HEK293 (cell line): ENCODE measurements at regions not wholly inside any gene's neighbourhood (a gene's known extent, or its start where the extent isn't known, plus 50 kb on each side); places are given as distances from the start of the nearest gene placed in this dataset.

Source experiments
- CTCF ChIA-PET: fragments of 350-600 bp; formaldehyde crosslinking; extraction: SDS; loops from one replicate; lab custom pipeline; 2021; ENCODE audit warnings: antibody characterized with exemption; lab: Yijun Ruan, JAX
- POLR2A ChIA-PET: fragments of 300-600 bp; formaldehyde crosslinking; extraction: SDS; loops from one replicate; lab custom pipeline; 2020; ENCODE audit warnings: antibody characterized with exemption, inconsistent platforms; lab: Yijun Ruan, JAX
- H3K27ac ChIP-seq: fragments of 200-500 bp; sonication (Bioruptor generic); 2 replicates; pipeline ENCODE4 v1.5.1; 2014; ENCODE audit warnings: low read depth, low read length, control low read depth, inconsistent platforms; ENCODE audit errors: extremely low read depth
- H3K36me3 ChIP-seq, 2 experiments: fragments of 200-500 bp in 1 of 2; sonication (Bioruptor generic) in 1 of 2; 1 replicate in 1 of 2; 2 replicates in 1 of 2; pipeline ENCODE4 v1.5.1; 2014 to 2017; ENCODE audit warnings: inconsistent platforms in 2 of 2, low read length in 2 of 2; ENCODE audit not compliant: control insufficient read depth in 2 of 2, insufficient read depth in 1 of 2
- H3K4me1 ChIP-seq: fragments of 200-500 bp; sonication (Bioruptor generic); 2 replicates; pipeline ENCODE4 v1.5.1; 2014; ENCODE audit warnings: mild to moderate bottlenecking, low read length, inconsistent platforms; ENCODE audit not compliant: control insufficient read depth, insufficient read depth
- H3K4me3 ChIP-seq: 2 replicates; pipeline ENCODE4 v1.5.1; 2011; ENCODE audit warnings: low read depth, mild to moderate bottlenecking, control low read depth, low read length, moderate library complexity
- H3K9me3 ChIP-seq: fragments of 200-500 bp; sonication (Bioruptor generic); 2 replicates; pipeline ENCODE4 v1.5.1; 2014; ENCODE audit warnings: low read depth, low read length, inconsistent platforms; ENCODE audit not compliant: control insufficient read depth, insufficient read depth
- BCL6B ChIP-seq: fragments of 450-650 bp; formaldehyde crosslinking; IDR thresholded peaks from 2 replicates; pipeline ENCODE4 v1.5.1; 2017; ENCODE audit warnings: missing biosample characterization, missing genetic modification characterization
- EGR2 ChIP-seq: fragments of 450-650 bp; formaldehyde crosslinking; IDR thresholded peaks from 2 replicates; pipeline ENCODE4 v1.5.1; 2016; ENCODE audit warnings: low read depth, missing biosample characterization, missing genetic modification characterization
- HOXA7 ChIP-seq: sonication (generic); formaldehyde crosslinking; IDR thresholded peaks from 2 replicates; pipeline ENCODE4 v1.8.1; 2022; ENCODE audit warnings: missing genetic modification reagents, borderline replicate concordance
- INSM2 ChIP-seq: fragments of 450-650 bp; formaldehyde crosslinking; IDR thresholded peaks from 2 replicates; pipeline ENCODE4 v1.5.1; 2016; ENCODE audit warnings: missing biosample characterization, missing genetic modification characterization
- REPIN1 ChIP-seq: fragments of 450-650 bp; formaldehyde crosslinking; IDR thresholded peaks from 2 replicates; pipeline ENCODE4 v1.5.1; 2017; ENCODE audit warnings: missing biosample characterization, missing genetic modification characterization, low read depth
- SALL2 ChIP-seq: fragments of 450-650 bp; formaldehyde crosslinking; IDR thresholded peaks from 2 replicates; pipeline ENCODE4 v1.5.0; 2017; ENCODE audit warnings: missing biosample characterization, mild to moderate bottlenecking, missing genetic modification characterization, borderline replicate concordance
- SETDB1 ChIP-seq: IDR thresholded peaks from one replicate; pipeline ENCODE4 v1.6.1; 2017; ENCODE audit warnings: mild to moderate bottlenecking, low read length, moderate library complexity, mixed read lengths; ENCODE audit not compliant: insufficient read length
- ZBTB10 ChIP-seq: fragments of 450-650 bp; formaldehyde crosslinking; IDR thresholded peaks from 2 replicates; pipeline ENCODE4 v1.5.1; 2016; ENCODE audit warnings: missing biosample characterization, missing genetic modification characterization
- ZBTB44 ChIP-seq: fragments of 450-650 bp; IDR thresholded peaks from 2 replicates; pipeline ENCODE4 v1.5.1; 2018; ENCODE audit warnings: missing biosample characterization, mild to moderate bottlenecking, missing genetic modification characterization
- ZFHX2 ChIP-seq: fragments of 450-650 bp; formaldehyde crosslinking; conservative IDR thresholded peaks from 2 replicates; pipeline ENCODE4 v1.5.1; 2016; ENCODE audit warnings: missing biosample characterization, missing genetic modification characterization
- ZFP3 ChIP-seq: fragments of 450-650 bp; formaldehyde crosslinking; IDR thresholded peaks from 2 replicates; pipeline ENCODE4 v1.5.1; 2016; ENCODE audit warnings: low read depth, missing biosample characterization, missing genetic modification characterization
- ZNF175 ChIP-seq: fragments of 450-650 bp; formaldehyde crosslinking; IDR thresholded peaks from 2 replicates; pipeline ENCODE4 v1.5.1; 2016; ENCODE audit warnings: missing biosample characterization, missing genetic modification characterization
- ZNF214 ChIP-seq: fragments of 450-650 bp; formaldehyde crosslinking; IDR thresholded peaks from 2 replicates; pipeline ENCODE4 v1.5.1; 2017; ENCODE audit warnings: missing biosample characterization, mild to moderate bottlenecking, missing genetic modification characterization, borderline replicate concordance
- ZNF248 ChIP-seq: fragments of 450-650 bp; formaldehyde crosslinking; IDR thresholded peaks from 2 replicates; pipeline ENCODE4 v1.5.1; 2017; ENCODE audit warnings: missing biosample characterization, missing genetic modification characterization
- ZNF302 ChIP-seq: fragments of 450-650 bp; formaldehyde crosslinking; IDR thresholded peaks from 2 replicates; pipeline ENCODE4 v1.5.1; 2016; ENCODE audit warnings: missing biosample characterization, missing genetic modification characterization, low read depth
- ZNF350 ChIP-seq: fragments of 450-650 bp; formaldehyde crosslinking; IDR thresholded peaks from 2 replicates; pipeline ENCODE4 v1.5.0; 2017; ENCODE audit warnings: missing biosample characterization, mild to moderate bottlenecking, missing genetic modification characterization
- ZNF416 ChIP-seq: fragments of 450-650 bp; formaldehyde crosslinking; IDR thresholded peaks from 2 replicates; pipeline ENCODE4 v1.5.1; 2016; ENCODE audit warnings: missing biosample characterization, missing genetic modification characterization
- ZNF639 ChIP-seq: fragments of 450-650 bp; formaldehyde crosslinking; IDR thresholded peaks from 2 replicates; pipeline ENCODE4 v1.5.1; 2016; ENCODE audit warnings: missing biosample characterization, missing genetic modification characterization
- ZNF707 ChIP-seq: fragments of 450-650 bp; formaldehyde crosslinking; IDR thresholded peaks from 2 replicates; pipeline ENCODE4 v1.5.1; 2016; ENCODE audit warnings: missing biosample characterization, missing genetic modification characterization
- ZSCAN4 ChIP-seq: fragments of 450-650 bp; formaldehyde crosslinking; IDR thresholded peaks from 2 replicates; pipeline ENCODE4 v1.5.1; 2017; ENCODE audit warnings: missing biosample characterization, missing genetic modification characterization

- no peak for TF ChIP-seq ZNF214 (tag by site-specific recombination)
- TF ChIP-seq HOXA7 (CRISPR knock-in tag): no peak
Observed at GRCh38 chr17:65287040-65287439, 149.9 kb downstream of the RGS9 start (continued).

GRCh38 chr17:65283704-65284103 lies 146.5 kb downstream of the RGS9 start:
- no peak overlapping the region for H3K4me3 ChIP-seq
- no peak overlapping the region for H3K27ac ChIP-seq
- H3K36me3 ChIP-seq: no peaks in the 10 kb centered on the region
- ChIA-PET CTCF (interaction anchor here (3.1 kb wide), 1 partner anchor 11 kb away, joined by 16 read pairs; no protein-coding TSS in a partner anchor), POLR2A (no interaction called here)
- H3K9me3 ChIP-seq: no peaks in the 10 kb centered on the region
- H3K4me1 ChIP-seq: no peaks in the 10 kb centered on the region
- TF ChIP-seq ZNF350 (tag by site-specific recombination) (no peak), ZNF248 (tag by site-specific recombination) (no peak), ZNF302 (no peak), ZNF416 (no peak)

GRCh38 chr17:65279456-65279855 lies 142.3 kb downstream of the RGS9 start:
- Histone ChIP-seq H3K27ac (no peak overlapping the region), H3K9me3 (no peaks in the 10 kb centered on the region), H3K36me3 (no peaks in the 10 kb centered on the region), H3K4me3 (no peak overlapping the region), H3K4me1 (no peaks in the 10 kb centered on the region)
- TF ChIP-seq ZNF707 (no peak), ZFP3 (tag by site-specific recombination) (no peak)
- ChIA-PET CTCF (interaction anchor here (0.6 to 3.0 kb wide), 10 partner anchors 10 to 1516 kb away, joined by 3 to 19 read pairs (median 6); no protein-coding TSS in a partner anchor), POLR2A (no interaction called here)

GRCh38 chr17:65278820-65279184 lies 141.6 kb downstream of the RGS9 start:
- Histone ChIP-seq H3K36me3 (no peaks in the 10 kb centered on the region), H3K9me3 (no peaks in the 10 kb centered on the region), H3K4me1 (no peaks in the 10 kb centered on the region), H3K27ac (no peak overlapping the region), H3K4me3 (no peak overlapping the region)
- ChIA-PET CTCF (interaction anchor here (0.6 to 3.0 kb wide), 12 partner anchors 10 to 895 kb away, joined by 3 to 19 read pairs (median 6); no protein-coding TSS in a partner anchor), POLR2A (no interaction called here)
- TF ChIP-seq ZBTB10 (no peak), SETDB1 (no peak), ZNF175 (tag by site-specific recombination) (no peak), ZSCAN4 (tag by site-specific recombination) (no peak), ZNF639 (tag by site-specific recombination) (no peak), EGR2 (peak; percentile 84), ZFHX2 (tag by site-specific recombination) (peak; percentile 77), INSM2 (tag by site-specific recombination) (no peak), SALL2 (tag by site-specific recombination) (no peak), REPIN1 (tag by site-specific recombination) (no peak), ZBTB44 (no peak), BCL6B (tag by site-specific recombination) (no peak)
